Activated naive CD8-positive, alpha-beta T cell (primary cell): ENCODE measurements at regions not wholly inside any gene's neighbourhood (a gene's known extent, or its start where the extent isn't known, plus 50 kb on each side); places are given as distances from the start of the nearest gene placed in this dataset.
"Not testable (repeated sequence)": the region's sequence is repeated elsewhere in the genome, so short reads cannot be mapped to it uniquely, and the experiment has no call there.

Source experiments
- H3K27ac Mint-ChIP-seq: one replicate; pipeline ENCODE4 v1.8.0; 2021; ENCODE audit warnings: mixed read lengths
- H3K27me3 Mint-ChIP-seq: one replicate; pipeline ENCODE4 v1.8.0; 2021; ENCODE audit warnings: mixed read lengths
- H3K36me3 Mint-ChIP-seq: one replicate; pipeline ENCODE4 v1.8.0; 2021; ENCODE audit warnings: mixed read lengths
- H3K4me1 Mint-ChIP-seq: one replicate; pipeline ENCODE4 v1.8.0; 2021; ENCODE audit warnings: low read depth, mixed read lengths
- H3K4me3 Mint-ChIP-seq: one replicate; pipeline ENCODE4 v1.8.0; 2021; ENCODE audit warnings: mild to moderate bottlenecking, mixed read lengths
- H3K9me3 Mint-ChIP-seq: one replicate; pipeline ENCODE4 v1.8.0; 2021; ENCODE audit warnings: low read depth, mixed read lengths

DNA sequence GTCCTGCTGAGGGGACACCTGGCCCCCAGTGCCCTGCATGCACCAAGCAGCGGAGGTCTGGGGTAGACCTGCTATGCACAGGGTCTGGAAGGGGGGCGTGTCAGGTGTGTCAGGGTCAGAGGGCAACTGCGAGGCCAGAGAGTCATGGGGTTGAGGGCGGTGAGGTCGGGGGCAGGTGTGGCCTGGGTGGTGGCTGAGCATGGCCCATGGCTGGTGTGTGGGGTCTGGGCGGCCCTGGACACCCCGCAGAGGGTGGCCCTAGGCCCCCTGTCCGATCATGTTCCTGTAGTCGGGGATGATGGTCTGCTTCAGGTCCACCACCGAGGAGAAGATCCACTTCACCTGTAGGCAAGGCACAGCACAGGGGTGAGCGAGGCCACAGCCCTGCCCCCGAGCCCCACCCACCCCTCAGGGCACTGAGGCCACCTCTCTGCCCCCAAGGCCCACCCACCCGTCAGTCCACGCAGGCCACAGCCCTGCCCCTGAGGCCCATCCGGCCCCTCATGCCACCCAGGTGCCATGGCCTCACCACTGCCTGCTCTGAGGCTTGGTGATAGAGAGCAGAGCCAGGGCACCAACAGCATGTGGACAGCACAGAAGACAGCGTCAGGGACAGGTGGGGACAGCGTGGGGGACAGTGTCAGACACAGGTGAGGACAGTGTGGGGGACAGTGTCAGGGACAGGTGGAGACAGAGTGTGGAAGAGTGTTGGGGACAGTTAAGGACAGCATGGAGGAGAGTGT lies 211.3 kb downstream of the TMEM121 start:
- Mint-ChIP-seq H3K27ac (no peak overlapping the region), H3K27me3 (no peaks in the 10 kb centered on the region), H3K4me1 (no peaks in the 10 kb centered on the region), H3K4me3 (no peak overlapping the region), H3K36me3 (no peaks in the 10 kb centered on the region), H3K9me3 (no peaks in the 10 kb centered on the region)

DNA sequence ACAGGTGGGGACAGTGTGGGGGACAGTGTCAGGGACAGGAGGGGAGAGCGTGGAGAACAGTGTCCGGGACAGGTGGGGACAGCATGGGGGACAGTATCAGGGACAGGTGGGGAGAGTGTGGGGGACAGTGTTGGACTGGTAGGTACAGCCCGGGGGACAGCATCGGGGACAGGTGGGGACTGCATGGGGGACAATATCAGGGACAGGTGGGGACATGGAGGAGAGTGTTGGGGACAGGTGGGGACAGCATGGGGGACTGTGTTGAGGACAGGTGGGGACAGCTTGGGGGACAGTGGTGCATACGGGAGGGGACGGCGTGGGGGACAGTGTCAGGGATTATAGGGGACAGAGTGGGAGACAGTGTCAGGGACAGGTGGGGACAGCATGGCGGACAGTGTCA lies 212.3 kb downstream of the TMEM121 start:
- H3K9me3 Mint-ChIP-seq, result no peaks in the 10 kb centered on the region
- H3K4me3 Mint-ChIP-seq, result no peak overlapping the region
- no peaks in the 10 kb centered on the region for H3K4me1 Mint-ChIP-seq
- no peak overlapping the region for H3K27ac Mint-ChIP-seq
- H3K27me3 Mint-ChIP-seq, result no peaks in the 10 kb centered on the region
- H3K36me3 Mint-ChIP-seq, result no peaks in the 10 kb centered on the region

DNA sequence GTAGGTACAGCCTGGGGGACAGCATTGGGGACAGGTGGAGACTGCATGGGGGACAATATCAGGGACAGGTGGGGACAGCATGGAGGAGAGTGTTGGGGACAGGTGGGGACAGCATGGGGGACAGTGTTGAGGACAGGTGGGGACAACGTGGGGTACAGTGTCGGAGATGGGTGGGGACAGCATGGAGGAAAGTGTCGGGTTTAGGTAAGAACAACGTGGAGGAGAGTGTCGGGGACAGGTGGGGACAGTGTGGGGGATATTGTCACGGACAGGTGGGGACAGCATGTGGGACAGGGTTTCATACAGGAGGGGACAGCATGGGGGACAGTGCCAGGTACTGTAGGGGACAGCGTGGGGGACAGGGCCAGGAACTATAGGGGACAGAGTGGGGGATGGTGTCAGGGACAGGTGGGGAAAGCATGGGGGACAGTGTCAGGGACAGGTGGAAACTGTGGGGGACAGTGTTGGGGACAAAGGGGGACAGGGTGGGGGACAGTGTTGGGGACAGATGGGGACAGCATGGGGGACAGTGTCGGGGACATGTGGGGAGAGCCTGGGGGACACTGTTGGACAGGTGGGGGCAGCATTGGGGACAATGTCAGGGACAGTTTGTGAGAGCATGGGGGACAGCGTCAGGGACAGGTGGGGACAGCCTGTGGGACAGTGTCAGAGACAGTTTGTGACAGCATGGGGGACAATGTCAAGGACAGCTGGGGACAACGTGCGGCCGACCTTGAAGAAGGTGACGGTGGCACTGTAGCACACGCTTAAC lies 213.1 kb downstream of the TMEM121 start:
- H3K27me3 Mint-ChIP-seq, result no peaks in the 10 kb centered on the region
- no peak overlapping the region for H3K27ac Mint-ChIP-seq
- H3K4me3 Mint-ChIP-seq, result no peak overlapping the region
- no peaks in the 10 kb centered on the region for H3K36me3 Mint-ChIP-seq
- H3K9me3 Mint-ChIP-seq, result no peaks in the 10 kb centered on the region
- no peaks in the 10 kb centered on the region for H3K4me1 Mint-ChIP-seq

DNA sequence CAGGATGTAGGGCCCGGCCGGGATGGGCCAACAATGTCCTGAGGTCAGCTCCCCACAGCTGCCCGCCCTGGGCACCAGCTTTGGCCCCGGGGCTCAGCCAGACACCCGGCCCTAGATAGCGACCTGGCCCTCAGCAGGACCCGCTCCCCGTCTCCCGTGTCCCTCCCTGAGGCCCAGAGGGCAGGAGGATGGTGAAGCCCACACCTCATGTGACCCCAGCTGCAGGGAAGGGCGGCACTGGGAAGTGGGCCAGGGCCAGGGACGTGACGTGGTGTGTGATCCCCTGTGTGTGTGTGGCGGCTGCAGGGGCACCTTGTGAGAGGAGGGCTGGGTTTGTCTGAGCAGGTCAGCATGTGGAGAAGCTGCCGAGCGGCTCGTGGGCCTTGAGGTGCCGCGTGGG lies 213.9 kb downstream of the TMEM121 start:
- not testable (repeated sequence) for H3K4me3 Mint-ChIP-seq, H3K36me3 Mint-ChIP-seq

DNA sequence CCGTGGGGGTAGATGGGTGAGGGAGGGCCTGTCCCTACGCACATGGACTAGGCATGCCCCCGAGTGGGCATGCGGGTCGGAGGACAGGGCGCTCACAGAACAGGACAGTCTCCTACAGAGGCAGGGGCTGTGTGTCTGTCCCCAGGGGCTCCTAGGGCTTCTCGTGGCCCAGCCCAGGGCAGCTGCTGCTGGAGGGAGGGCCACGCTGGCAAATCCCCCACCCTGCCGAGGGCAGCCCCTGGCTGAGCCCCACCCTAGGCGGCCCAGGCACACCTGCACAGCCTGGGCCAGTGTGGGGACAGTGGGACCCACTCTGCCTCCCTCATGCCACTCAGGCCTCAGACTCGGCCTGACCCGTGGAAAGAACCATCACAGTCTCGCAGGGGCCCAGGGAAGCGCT lies 214.6 kb downstream of the TMEM121 start:
- not testable (repeated sequence) for H3K9me3 Mint-ChIP-seq, H3K27ac Mint-ChIP-seq, H3K36me3 Mint-ChIP-seq, H3K4me3 Mint-ChIP-seq, H3K4me1 Mint-ChIP-seq, H3K27me3 Mint-ChIP-seq

More for the DNA sequence above, 213.9 kb downstream of the TMEM121 start:
- not testable (repeated sequence) for H3K4me1 Mint-ChIP-seq, H3K9me3 Mint-ChIP-seq, H3K27ac Mint-ChIP-seq, H3K27me3 Mint-ChIP-seq

DNA sequence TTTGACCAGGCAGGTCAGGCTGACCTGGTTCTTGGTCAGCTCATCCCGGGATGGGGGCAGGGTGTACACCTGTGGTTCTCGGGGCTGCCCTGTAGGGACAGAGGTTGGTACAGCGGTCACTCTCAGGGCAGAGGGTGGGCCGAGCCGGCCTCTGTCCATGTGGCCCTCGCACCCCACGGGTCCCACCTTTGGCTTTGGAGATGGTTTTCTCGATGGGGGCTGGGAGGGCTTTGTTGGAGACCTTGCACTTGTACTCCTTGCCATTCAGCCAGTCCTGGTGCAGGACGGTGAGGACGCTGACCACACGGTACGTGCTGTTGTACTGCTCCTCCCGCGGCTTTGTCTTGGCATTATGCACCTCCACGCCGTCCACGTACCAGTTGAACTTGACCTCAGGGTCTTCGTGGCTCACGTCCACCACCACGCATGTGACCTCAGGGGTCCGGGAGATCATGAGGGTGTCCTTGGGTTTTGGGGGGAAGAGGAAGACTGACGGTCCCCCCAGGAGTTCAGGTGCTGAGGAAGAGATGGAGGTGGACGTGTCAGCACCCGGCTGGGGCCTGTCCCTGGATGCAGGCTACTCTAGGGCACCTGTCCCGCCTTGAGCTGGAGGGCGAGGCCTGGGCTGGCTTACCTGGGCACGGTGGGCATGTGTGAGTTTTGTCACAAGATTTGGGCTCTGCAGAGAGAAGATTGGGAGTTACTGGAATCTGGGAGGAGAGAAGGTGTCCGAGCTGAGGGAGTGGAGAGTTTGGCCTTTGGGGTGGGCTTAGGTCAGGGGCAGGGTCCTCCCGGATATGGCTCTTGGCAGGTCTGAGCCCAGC lies 215.5 kb downstream of the TMEM121 start:
- H3K9me3 Mint-ChIP-seq, H3K4me1 Mint-ChIP-seq, H3K36me3 Mint-ChIP-seq, H3K27me3 Mint-ChIP-seq, H3K27ac Mint-ChIP-seq, H3K4me3 Mint-ChIP-seq: not testable (repeated sequence)

DNA sequence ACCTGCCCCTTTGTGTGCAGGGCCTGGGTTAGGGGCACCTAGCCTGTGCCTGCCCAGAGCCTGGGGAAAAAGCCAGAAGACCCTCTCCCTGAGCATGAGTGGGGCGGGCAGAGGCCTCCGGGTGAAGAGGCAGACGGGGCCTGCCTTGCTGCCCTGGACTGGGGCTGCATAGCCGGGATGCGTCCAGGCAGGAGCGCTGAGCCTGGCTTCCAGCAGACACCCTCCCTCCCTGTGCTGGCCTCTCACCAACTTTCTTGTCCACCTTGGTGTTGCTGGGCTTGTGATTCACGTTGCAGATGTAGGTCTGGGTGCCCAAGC lies 216.1 kb downstream of the TMEM121 start:
- H3K4me1 Mint-ChIP-seq, result no peaks in the 10 kb centered on the region
- no peak overlapping the region for H3K27ac Mint-ChIP-seq
- no peaks in the 10 kb centered on the region for H3K36me3 Mint-ChIP-seq
- no peaks in the 10 kb centered on the region for H3K27me3 Mint-ChIP-seq
- H3K4me3 Mint-ChIP-seq, result no peak overlapping the region
- H3K9me3 Mint-ChIP-seq, result no peaks in the 10 kb centered on the region

DNA sequence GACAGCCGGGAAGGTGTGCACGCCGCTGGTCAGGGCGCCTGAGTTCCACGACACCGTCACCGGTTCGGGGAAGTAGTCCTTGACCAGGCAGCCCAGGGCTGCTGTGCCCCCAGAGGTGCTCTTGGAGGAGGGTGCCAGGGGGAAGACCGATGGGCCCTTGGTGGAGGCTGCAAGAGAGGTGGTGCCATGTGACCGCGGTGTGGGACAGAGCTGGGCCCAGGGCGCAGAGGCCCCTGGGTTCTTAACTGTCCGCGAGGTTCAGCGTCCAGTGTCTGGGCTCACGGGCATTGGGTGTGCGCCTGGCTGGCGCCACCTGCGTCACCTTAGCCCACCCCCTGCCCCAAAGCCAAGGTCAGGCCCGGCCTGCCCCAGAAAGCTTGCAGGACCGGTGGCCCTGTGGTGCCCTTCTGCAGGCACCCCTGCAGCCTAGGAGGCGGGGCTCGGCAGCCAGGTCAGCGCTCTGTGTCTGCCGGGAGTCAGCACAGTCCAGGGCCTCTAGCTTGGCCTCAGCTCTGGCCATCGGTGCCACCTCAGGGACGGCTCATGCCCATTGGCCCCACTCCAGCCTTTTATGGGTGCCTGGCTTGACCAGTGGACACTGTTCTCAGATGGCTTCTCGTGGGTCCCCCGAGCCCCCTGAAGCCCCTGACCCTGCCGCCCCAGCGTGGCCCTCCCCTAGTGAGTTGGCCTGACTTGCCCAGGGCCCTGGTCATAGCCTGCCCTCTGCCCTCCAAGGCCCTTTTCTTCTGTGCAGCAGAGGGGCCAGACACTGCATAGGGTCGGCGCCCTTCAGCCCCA lies 216.7 kb downstream of the TMEM121 start:
- not testable (repeated sequence) for H3K4me1 Mint-ChIP-seq, H3K9me3 Mint-ChIP-seq, H3K4me3 Mint-ChIP-seq, H3K27me3 Mint-ChIP-seq, H3K27ac Mint-ChIP-seq, H3K36me3 Mint-ChIP-seq

DNA sequence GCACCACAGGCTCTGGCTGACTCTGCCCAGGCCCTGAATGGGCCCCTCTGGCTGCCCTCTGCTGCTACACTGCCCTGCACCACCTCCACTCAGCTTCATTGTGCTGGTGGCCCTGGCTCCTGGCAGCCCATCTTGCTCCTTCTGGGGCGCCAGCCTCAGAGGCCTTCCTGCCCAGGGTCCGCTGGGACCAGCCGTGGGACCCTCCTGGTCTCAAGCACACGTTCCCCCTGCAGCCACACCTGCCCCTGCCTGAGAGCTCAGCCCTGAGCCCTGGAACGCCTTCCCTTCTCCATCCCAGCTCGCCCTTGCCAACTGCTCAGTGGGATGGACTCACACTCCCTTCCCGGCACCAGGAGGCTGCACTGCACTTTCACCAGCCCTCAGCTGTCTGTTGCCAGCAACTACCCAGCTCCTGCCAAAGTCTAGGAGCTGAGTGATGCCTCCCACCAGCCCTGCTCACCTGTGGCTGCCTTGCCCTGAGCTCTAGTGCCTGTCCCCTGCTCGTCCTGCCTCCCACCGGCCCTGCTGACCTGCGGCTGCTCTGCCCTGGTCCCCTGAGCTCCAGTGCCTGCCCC lies 217.9 kb downstream of the TMEM121 start:
- not testable (repeated sequence) for H3K27me3 Mint-ChIP-seq, H3K36me3 Mint-ChIP-seq, H3K27ac Mint-ChIP-seq, H3K4me3 Mint-ChIP-seq, H3K9me3 Mint-ChIP-seq, H3K4me1 Mint-ChIP-seq

DNA sequence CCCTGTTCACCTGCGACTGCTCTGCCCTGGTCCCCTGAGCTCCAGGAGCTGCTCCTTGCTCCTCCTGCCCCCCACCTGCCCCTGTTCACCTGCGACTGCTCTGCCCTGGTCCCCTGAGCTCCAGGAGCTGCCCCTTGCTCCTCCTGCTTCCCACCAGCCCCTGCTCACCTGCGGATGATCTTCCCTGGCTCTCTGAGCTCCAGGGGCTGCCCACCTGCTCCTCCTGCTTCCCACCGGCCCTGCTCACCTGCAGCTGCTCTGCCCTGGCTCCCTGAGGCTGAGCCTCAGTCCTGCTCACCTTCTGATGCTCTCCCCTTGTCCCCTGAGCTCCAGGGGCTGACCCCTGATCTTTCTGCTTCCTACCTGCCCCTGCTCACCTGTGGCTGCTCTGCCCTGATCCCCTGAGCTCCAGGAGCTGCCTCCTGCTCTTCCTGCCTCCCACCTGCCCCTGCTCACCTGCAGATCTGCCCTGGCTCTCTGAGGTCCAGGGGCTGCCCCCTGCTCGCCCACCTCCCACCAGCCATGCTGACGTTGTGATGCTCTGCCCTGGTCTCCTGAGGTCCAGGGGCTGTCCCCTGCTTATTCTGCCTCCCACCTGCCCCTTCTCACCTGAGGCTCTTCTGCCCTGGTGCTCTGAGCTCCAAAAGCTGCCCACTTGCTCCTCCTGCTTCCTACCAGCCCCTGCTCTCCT lies 219.2 kb downstream of the TMEM121 start:
- Mint-ChIP-seq H3K36me3 (no peaks in the 10 kb centered on the region), H3K4me3 (no peak overlapping the region), H3K27me3 (no peaks in the 10 kb centered on the region), H3K27ac (peak overlapping the region; percentile 22), H3K9me3 (no peaks in the 10 kb centered on the region), H3K4me1 (no peaks in the 10 kb centered on the region)

DNA sequence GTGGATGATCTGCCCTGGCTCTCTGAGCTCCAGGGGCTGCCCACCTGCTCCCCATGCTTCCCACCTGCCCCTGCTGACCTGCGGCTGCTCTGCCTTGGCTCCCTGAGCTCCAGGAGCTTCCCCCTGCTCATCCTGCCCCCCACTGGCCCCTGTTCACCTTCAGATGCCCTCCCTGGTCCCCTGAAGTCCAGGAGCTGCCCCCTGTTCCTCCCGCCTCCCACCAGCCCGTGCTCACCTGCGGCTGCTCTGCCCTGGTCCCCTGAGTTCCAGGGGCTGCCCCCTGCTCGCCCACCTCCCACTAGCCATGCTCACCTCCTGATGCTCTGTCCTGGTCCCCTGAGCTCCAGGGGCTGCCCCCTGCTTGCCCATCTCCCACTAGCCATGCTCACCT lies 219.7 kb downstream of the TMEM121 start:
- no peaks in the 10 kb centered on the region for H3K4me1 Mint-ChIP-seq
- H3K4me3 Mint-ChIP-seq, result no peak overlapping the region
- H3K36me3 Mint-ChIP-seq, result no peaks in the 10 kb centered on the region
- no peak overlapping the region for H3K27ac Mint-ChIP-seq
- no peaks in the 10 kb centered on the region for H3K9me3 Mint-ChIP-seq
- no peaks in the 10 kb centered on the region for H3K27me3 Mint-ChIP-seq

DNA sequence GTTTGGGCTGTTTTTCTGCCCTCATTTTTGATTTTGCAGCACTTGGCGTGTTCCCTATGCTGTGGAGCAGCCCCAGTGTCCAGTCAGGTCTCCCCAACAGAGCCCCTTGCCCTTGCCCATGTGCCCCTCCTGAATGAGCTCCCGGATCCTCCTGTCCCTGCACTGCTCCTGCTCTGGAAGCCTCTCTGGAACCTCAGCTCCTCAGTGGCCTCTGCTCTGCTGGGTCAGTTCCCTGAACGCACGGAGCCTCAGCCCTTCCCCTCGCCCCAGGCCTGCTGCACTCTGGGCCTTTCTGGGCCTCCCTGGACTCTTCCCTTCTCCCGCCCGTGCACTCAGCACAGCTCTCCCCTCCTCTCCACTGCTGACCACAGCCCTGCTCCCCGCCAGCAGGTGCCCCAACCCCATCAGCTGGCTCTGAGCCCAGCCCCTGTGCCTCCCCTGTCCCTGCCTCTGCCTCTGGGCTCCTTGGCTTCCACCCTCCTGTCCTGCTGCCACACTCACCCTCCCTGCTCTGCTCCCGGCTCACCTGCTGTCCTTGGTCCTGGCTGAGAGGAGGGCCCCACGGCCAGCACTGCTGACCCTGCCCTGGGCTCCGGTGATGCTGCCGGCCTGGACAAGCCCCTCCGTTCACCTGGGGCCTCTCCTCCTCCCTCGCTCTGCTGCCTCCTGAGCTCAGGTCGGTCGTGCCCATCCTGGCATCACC lies 220.6 kb downstream of the TMEM121 start:
- not testable (repeated sequence) for H3K4me1 Mint-ChIP-seq, H3K4me3 Mint-ChIP-seq, H3K36me3 Mint-ChIP-seq, H3K27ac Mint-ChIP-seq, H3K27me3 Mint-ChIP-seq, H3K9me3 Mint-ChIP-seq

DNA sequence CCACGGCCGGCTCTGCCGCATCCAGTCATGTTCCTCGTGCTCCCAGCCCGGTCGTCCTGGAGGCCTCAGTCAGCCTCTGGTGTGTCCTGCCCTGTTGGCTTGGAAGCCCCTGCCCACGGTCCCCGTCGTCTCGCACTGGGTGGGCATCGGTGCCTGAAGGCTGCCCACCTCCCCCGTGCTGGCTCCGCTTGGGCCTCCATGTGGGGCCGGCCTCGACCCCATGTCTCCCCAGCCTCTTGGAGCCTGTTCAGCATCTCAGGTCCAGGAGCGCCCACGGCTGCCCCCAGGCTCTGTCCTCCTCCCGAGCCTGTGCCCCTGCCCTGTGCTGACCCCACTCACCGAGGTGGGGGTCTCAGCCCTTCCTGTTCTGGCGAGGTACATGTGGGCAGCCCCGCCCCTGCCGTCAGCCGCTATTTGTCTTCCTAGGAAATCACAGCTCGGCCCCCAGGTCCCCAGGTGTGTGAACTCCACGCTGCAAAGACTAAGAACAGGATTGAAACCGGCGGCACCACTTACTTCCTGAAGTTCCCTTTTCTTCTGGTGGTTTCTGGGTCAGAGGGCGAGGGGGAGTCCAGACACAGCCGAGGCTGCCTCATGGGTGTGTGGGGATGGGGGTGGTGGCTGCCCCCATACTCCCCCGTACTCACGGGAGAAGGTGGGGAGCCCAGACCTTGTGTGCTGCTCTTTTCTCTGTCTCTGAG lies 221.3 kb downstream of the TMEM121 start:
- H3K4me1 Mint-ChIP-seq, H3K4me3 Mint-ChIP-seq, H3K27me3 Mint-ChIP-seq, H3K27ac Mint-ChIP-seq, H3K9me3 Mint-ChIP-seq, H3K36me3 Mint-ChIP-seq: not testable (repeated sequence)
